NOMO-1 treated with dmso at 0.1 percent for 144 hours (cell line): ENCODE measurements at regions not wholly inside any gene's neighbourhood (a gene's known extent, or its start where the extent isn't known, plus 50 kb on each side); places are given as distances from the start of the nearest gene placed in this dataset.
"Not testable (repeated sequence)": the region's sequence is repeated elsewhere in the genome, so short reads cannot be mapped to it uniquely, and the experiment has no call there.

Source experiments
- DNase-seq: peaks from one replicate; lab custom pipeline; 2025; ENCODE audit not compliant: unreplicated experiment; lab: John Stamatoyannopoulos, UW

GRCh38 chr4:170827562-170828274 is 738.0 kb upstream of the AADAT start:
- no peak for DNase-seq

- DNase-seq, result no peak
These were observed 729.0 kb upstream of the AADAT start for GRCh38 chr4:170818786-170819185.

GRCh38 chr4:170805352-170805751 is 715.6 kb upstream of the AADAT start:
- DNase-seq, result no peak

GRCh38 chr4:170804930-170805329 is 715.2 kb upstream of the AADAT start:
- no peak for DNase-seq

GRCh38 chr4:170803492-170803891 is 713.7 kb upstream of the AADAT start:
- no peak for DNase-seq

GRCh38 chr4:170801771-170802170 is 712.0 kb upstream of the AADAT start:
- DNase-seq, result no peak

GRCh38 chr4:170794525-170794924 is 704.8 kb upstream of the AADAT start:
- DNase-seq, result no peak

- not testable (repeated sequence) for DNase-seq
These were observed 698.8 kb upstream of the AADAT start for GRCh38 chr4:170788540-170789051.

- no peak for DNase-seq
These were observed 687.9 kb upstream of the AADAT start for GRCh38 chr4:170777663-170778062.

- no peak for DNase-seq
These were observed 687.2 kb upstream of the AADAT start for GRCh38 chr4:170776983-170777382.

GRCh38 chr4:170775851-170776250 is 686.1 kb upstream of the AADAT start:
- DNase-seq, result no peak

- no peak for DNase-seq
These were observed 684.0 kb upstream of the AADAT start for GRCh38 chr4:170773709-170774273.

- DNase-seq, result no peak
These were observed 682.7 kb upstream of the AADAT start for GRCh38 chr4:170772429-170772828.

GRCh38 chr4:170770664-170771063 is 680.9 kb upstream of the AADAT start:
- no peak for DNase-seq

GRCh38 chr4:170769862-170770261 is 680.1 kb upstream of the AADAT start:
- DNase-seq, result no peak

- no peak for DNase-seq
These were observed 669.2 kb upstream of the AADAT start for GRCh38 chr4:170758988-170759387.

- no peak for DNase-seq
These were observed 660.8 kb upstream of the AADAT start for GRCh38 chr4:170750519-170750918.

- no peak for DNase-seq
These were observed 659.2 kb upstream of the AADAT start for GRCh38 chr4:170748975-170749374.

GRCh38 chr4:170743633-170744032 is 653.9 kb upstream of the AADAT start:
- no peak for DNase-seq

GRCh38 chr4:170741856-170742255 is 652.1 kb upstream of the AADAT start:
- no peak for DNase-seq

GRCh38 chr4:170736710-170737109 is 647.0 kb upstream of the AADAT start:
- DNase-seq, result no peak

GRCh38 chr4:170729897-170730296 is 640.1 kb upstream of the AADAT start:
- DNase-seq, result no peak

GRCh38 chr4:170729236-170729635 is 639.5 kb upstream of the AADAT start:
- no peak for DNase-seq
